ENCODE measurements at regions not wholly inside any gene's neighbourhood (a gene's known extent, or its start where the extent isn't known, plus 50 kb on each side); places are given as distances from the start of the nearest gene placed in this dataset.

GRCh38 chr18:73842795-73843394 is 304.7 kb downstream of the FBXO15 start:
- intact Hi-C loops (cut with DNase I; ENCODE audit: low total_unique reads), result loop anchor here (5.0 kb wide), 1 partner anchor 1076 kb away; no protein-coding TSS in a partner anchor
- peak in 1 of 2 donors; percentile 28 for DNase-seq (ENCODE audit: low spot score in 2 of 2)
- 13% methylated on average over 10 of the region's 10 CpGs for WGBS, 2 donors
- TF ChIP-seq, protein P1, sequence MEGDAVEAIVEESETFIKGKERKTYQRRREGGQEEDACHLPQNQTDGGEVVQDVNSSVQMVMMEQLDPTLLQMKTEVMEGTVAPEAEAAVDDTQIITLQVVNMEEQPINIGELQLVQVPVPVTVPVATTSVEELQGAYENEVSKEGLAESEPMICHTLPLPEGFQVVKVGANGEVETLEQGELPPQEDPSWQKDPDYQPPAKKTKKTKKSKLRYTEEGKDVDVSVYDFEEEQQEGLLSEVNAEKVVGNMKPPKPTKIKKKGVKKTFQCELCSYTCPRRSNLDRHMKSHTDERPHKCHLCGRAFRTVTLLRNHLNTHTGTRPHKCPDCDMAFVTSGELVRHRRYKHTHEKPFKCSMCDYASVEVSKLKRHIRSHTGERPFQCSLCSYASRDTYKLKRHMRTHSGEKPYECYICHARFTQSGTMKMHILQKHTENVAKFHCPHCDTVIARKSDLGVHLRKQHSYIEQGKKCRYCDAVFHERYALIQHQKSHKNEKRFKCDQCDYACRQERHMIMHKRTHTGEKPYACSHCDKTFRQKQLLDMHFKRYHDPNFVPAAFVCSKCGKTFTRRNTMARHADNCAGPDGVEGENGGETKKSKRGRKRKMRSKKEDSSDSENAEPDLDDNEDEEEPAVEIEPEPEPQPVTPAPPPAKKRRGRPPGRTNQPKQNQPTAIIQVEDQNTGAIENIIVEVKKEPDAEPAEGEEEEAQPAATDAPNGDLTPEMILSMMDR (IDR thresholded peaks at IDR 0.05), result no peak
- TF ChIP-seq POLR2A (IDR thresholded peaks at IDR 0.05), result no peak
- no peak overlapping the region for H3K4me3 ChIP-seq (ENCODE audit: low read depth, poor library complexity, severe bottlenecking)

DNA sequence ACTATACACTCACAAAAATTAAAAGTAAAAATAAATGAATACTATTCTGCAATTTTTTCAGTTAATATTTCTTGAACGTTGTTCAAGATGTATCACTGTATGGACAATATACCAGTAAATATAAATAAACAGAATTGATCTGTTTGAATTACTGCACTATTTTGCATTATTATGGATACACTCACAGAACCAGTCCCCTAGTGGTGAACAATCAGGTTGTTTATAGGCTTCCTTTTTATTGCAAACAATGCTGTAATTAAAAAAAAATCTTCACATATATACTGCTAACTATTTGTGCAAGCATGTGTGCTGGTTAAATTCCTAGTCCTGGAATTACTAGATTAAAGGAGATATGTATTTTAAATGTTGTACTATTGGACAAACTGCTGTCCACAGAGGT is 306.0 kb downstream of the FBXO15 start:
- intact Hi-C loops (cut with DNase I; ENCODE audit: low total_unique reads), result loop anchor here (5.0 kb wide), 1 partner anchor 1074 kb away; no protein-coding TSS in a partner anchor
- no peak overlapping the region for H3K4me3 ChIP-seq (ENCODE audit: low read depth, poor library complexity, severe bottlenecking)
- 80 to 82% methylated on average over 1 of the region's 1 CpG for WGBS, 2 donors
- no peak for DNase-seq (ENCODE audit: low spot score in 2 of 2)
- TF ChIP-seq POLR2A (IDR thresholded peaks at IDR 0.05), result no peak
- TF ChIP-seq, protein P1 (IDR thresholded peaks at IDR 0.05), result no peak

GRCh38 chr18:73840319-73840945 is 307.2 kb downstream of the FBXO15 start:
- no peak for DNase-seq (ENCODE audit: low spot score in 2 of 2)
- intact Hi-C loops (cut with DNase I; ENCODE audit: low total_unique reads), result loop anchor here (5.0 kb wide), 1 partner anchor 1073 kb away; no protein-coding TSS in a partner anchor
- TF ChIP-seq, protein P1 (IDR thresholded peaks at IDR 0.05), result no peak
- no peak for TF ChIP-seq POLR2A (IDR thresholded peaks at IDR 0.05)
- WGBS, 2 donors, result 90 to 93% methylated on average over 11 of the region's 11 CpGs
- no peak overlapping the region for H3K4me3 ChIP-seq (ENCODE audit: low read depth, poor library complexity, severe bottlenecking)

DNA sequence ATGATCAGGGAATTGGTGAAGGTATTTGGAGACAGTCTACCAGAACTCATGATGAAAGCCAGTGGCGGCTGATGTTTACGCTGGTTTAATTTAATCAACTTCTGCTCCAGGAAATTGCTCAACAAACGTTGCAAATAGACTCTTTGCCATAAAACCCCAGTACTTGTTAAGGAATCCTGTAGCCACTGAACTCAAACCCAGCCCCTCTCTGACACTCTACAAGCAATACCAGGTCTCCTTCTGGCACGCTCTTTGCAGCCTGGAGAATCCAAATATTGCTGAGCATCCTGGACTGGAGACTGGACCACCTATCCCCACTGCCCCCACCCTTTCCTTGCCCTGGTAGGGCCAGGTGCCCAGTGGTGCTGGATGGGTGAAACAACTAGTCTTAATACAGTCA is 308.2 kb downstream of the FBXO15 start:
- 74 to 80% methylated on average over 4 of the region's 4 CpGs for WGBS, 2 donors
- H3K4me3 ChIP-seq (ENCODE audit: low read depth, poor library complexity, severe bottlenecking), result no peak overlapping the region
- no peak for TF ChIP-seq POLR2A (IDR thresholded peaks at IDR 0.05)
- TF ChIP-seq, protein P1 (IDR thresholded peaks at IDR 0.05), result no peak
- intact Hi-C loops (cut with DNase I; ENCODE audit: low total_unique reads), result no loop called here
- DNase-seq (ENCODE audit: low spot score in 2 of 2), result no peak

- no peak overlapping the region for H3K4me3 ChIP-seq (ENCODE audit: low read depth, poor library complexity, severe bottlenecking)
- no peak for DNase-seq (ENCODE audit: low spot score in 2 of 2)
- intact Hi-C loops (cut with DNase I; ENCODE audit: low total_unique reads), result no loop called here
- TF ChIP-seq POLR2A (IDR thresholded peaks at IDR 0.05), result no peak
- TF ChIP-seq, protein P1 (IDR thresholded peaks at IDR 0.05), result no peak
Measured at GRCh38 chr18:73838107-73838506, 309.5 kb downstream of the FBXO15 start.
